GM19438 (cell line): ENCODE measurements at regions not wholly inside any gene's neighbourhood (a gene's known extent, or its start where the extent isn't known, plus 50 kb on each side); places are given as distances from the start of the nearest gene placed in this dataset.
"Not testable (repeated sequence)": the region's sequence is repeated elsewhere in the genome, so short reads cannot be mapped to it uniquely, and the experiment has no call there.

Experiments used
- ATAC-seq: cut with Tn5 transposase; IDR thresholded peaks from one replicate; pipeline ENCODE4 v1.9.1; 2021; ENCODE audit warnings: low read depth; ENCODE audit not compliant: unreplicated experiment

- ATAC-seq = peak; percentile 7
These were observed 171.6 kb downstream of the S1PR1 start for GRCh38 chr1:101408212-101409042.

- ATAC-seq = no peak
These were observed 172.3 kb downstream of the S1PR1 start for GRCh38 chr1:101409102-101409501.

- ATAC-seq = peak; percentile 49
These were observed 173.4 kb downstream of the S1PR1 start for GRCh38 chr1:101410048-101410878.

- no peak for ATAC-seq
These were observed 183.6 kb downstream of the S1PR1 start for GRCh38 chr1:101420406-101420805.

GRCh38 chr1:101428083-101428482, 191.3 kb downstream of the S1PR1 start:
- ATAC-seq = not testable (repeated sequence)

GRCh38 chr1:101428562-101428961, 191.7 kb downstream of the S1PR1 start:
- no peak for ATAC-seq

GRCh38 chr1:101431956-101432510, 195.2 kb downstream of the S1PR1 start:
- peak; percentile 64 for ATAC-seq

- peak; percentile 36 for ATAC-seq
These were observed 199.2 kb downstream of the S1PR1 start for GRCh38 chr1:101435831-101436511.

- ATAC-seq = no peak
These were observed 201.0 kb downstream of the S1PR1 start for GRCh38 chr1:101437800-101438199.

GRCh38 chr1:101438359-101438758, 201.5 kb downstream of the S1PR1 start:
- ATAC-seq = peak; percentile 58

- ATAC-seq = no peak
These were observed 203.7 kb downstream of the S1PR1 start for GRCh38 chr1:101440485-101440884.

GRCh38 chr1:101444381-101444780, 207.6 kb downstream of the S1PR1 start:
- ATAC-seq = no peak

GRCh38 chr1:101444873-101445618, 208.2 kb downstream of the S1PR1 start:
- no peak for ATAC-seq

GRCh38 chr1:101448018-101448417, 211.2 kb downstream of the S1PR1 start:
- ATAC-seq = no peak

- ATAC-seq = not testable (repeated sequence)
These were observed 213.9 kb downstream of the S1PR1 start for GRCh38 chr1:101450691-101451090.

GRCh38 chr1:101451888-101452287, 215.1 kb downstream of the S1PR1 start:
- ATAC-seq = no peak

- ATAC-seq = no peak
These were observed 216.0 kb downstream of the S1PR1 start for GRCh38 chr1:101452825-101453224.

GRCh38 chr1:101453844-101454243, 217.0 kb downstream of the S1PR1 start:
- ATAC-seq = peak; percentile 71

- ATAC-seq = no peak
These were observed 218.3 kb downstream of the S1PR1 start for GRCh38 chr1:101455166-101455565.

GRCh38 chr1:101460739-101461138, 223.9 kb downstream of the S1PR1 start:
- ATAC-seq = no peak
